ENCODE measurements at regions not wholly inside any gene's neighbourhood (a gene's known extent, or its start where the extent isn't known, plus 50 kb on each side); places are given as distances from the start of the nearest gene placed in this dataset.

GRCh38 chr2:123035541-123035940, 989.5 kb upstream of the CNTNAP5 start:
- no peak for DNase-seq

GRCh38 chr2:123036300-123036699, 988.8 kb upstream of the CNTNAP5 start:
- DNase-seq: no peak

- DNase-seq: no peak
These were observed 984.6 kb upstream of the CNTNAP5 start for GRCh38 chr2:123040506-123040905.

- no peak for DNase-seq
These were observed 981.6 kb upstream of the CNTNAP5 start for GRCh38 chr2:123043458-123043857.

- DNase-seq: no peak
These were observed 979.4 kb upstream of the CNTNAP5 start for GRCh38 chr2:123045713-123046112.

GRCh38 chr2:123047186-123047585, 977.9 kb upstream of the CNTNAP5 start:
- no peak for DNase-seq

- no peak for DNase-seq
These were observed 974.0 kb upstream of the CNTNAP5 start for GRCh38 chr2:123051136-123051535.

- no peak for DNase-seq
These were observed 963.6 kb upstream of the CNTNAP5 start for GRCh38 chr2:123061534-123061933.

- DNase-seq: no peak
These were observed 951.7 kb upstream of the CNTNAP5 start for GRCh38 chr2:123073371-123073770.

GRCh38 chr2:123073956-123074355, 951.1 kb upstream of the CNTNAP5 start:
- no peak for DNase-seq

- DNase-seq: no peak
These were observed 948.0 kb upstream of the CNTNAP5 start for GRCh38 chr2:123077101-123077500.

- DNase-seq: no peak
These were observed 944.8 kb upstream of the CNTNAP5 start for GRCh38 chr2:123080331-123080730.

- no peak for DNase-seq
These were observed 939.6 kb upstream of the CNTNAP5 start for GRCh38 chr2:123085484-123085883.

- DNase-seq: no peak
These were observed 938.3 kb upstream of the CNTNAP5 start for GRCh38 chr2:123086613-123087385.

- no peak for DNase-seq
These were observed 933.6 kb upstream of the CNTNAP5 start for GRCh38 chr2:123091471-123091870.

GRCh38 chr2:123093199-123093598, 931.9 kb upstream of the CNTNAP5 start:
- DNase-seq: no peak

- no peak for DNase-seq
These were observed 929.8 kb upstream of the CNTNAP5 start for GRCh38 chr2:123095219-123095835.

- no peak for DNase-seq
These were observed 926.5 kb upstream of the CNTNAP5 start for GRCh38 chr2:123098619-123099018.

GRCh38 chr2:123101434-123101833, 923.7 kb upstream of the CNTNAP5 start:
- no peak for DNase-seq

GRCh38 chr2:123103902-123104301, 921.2 kb upstream of the CNTNAP5 start:
- no peak for DNase-seq

- DNase-seq: no peak
These were observed 908.5 kb upstream of the CNTNAP5 start for GRCh38 chr2:123116595-123116994.

- no peak for DNase-seq
These were observed 897.9 kb upstream of the CNTNAP5 start for GRCh38 chr2:123127236-123127635.

GRCh38 chr2:123128951-123129350, 896.1 kb upstream of the CNTNAP5 start:
- no peak for DNase-seq

- no peak for DNase-seq
These were observed 888.7 kb upstream of the CNTNAP5 start for GRCh38 chr2:123136419-123136818.

All from hindlimb muscle (tissue), 1 donor.